ENCODE measurements at regions not wholly inside any gene's neighbourhood (a gene's known extent, or its start where the extent isn't known, plus 50 kb on each side); places are given as distances from the start of the nearest gene placed in this dataset.

- TF ChIP-seq PATZ1 (CRISPR knock-in tag; IDR thresholded peaks at IDR 0.05; ENCODE audit: borderline replicate concordance), result no peak
- no peak for TF ChIP-seq RARB (CRISPR knock-in tag; IDR thresholded peaks at IDR 0.05)
- no peak for TF ChIP-seq ARNTL (CRISPR knock-in tag; IDR thresholded peaks at IDR 0.05; ENCODE audit: borderline replicate concordance, low read depth)
- no peak for TF ChIP-seq TOX (CRISPR knock-in tag; IDR thresholded peaks at IDR 0.05; ENCODE audit: borderline replicate concordance)
- TF ChIP-seq ZFP3 (CRISPR knock-in tag; IDR thresholded peaks at IDR 0.05), result no peak
- TF ChIP-seq ESRRG (CRISPR knock-in tag; IDR thresholded peaks at IDR 0.05), result no peak
- no peak for TF ChIP-seq ZNF8 (CRISPR knock-in tag; IDR thresholded peaks at IDR 0.05)
- no peak for TF ChIP-seq SNAI2 (CRISPR knock-in tag; IDR thresholded peaks at IDR 0.05)
- no peak for TF ChIP-seq ZFP30 (CRISPR knock-in tag; IDR thresholded peaks at IDR 0.05)
- no peak for TF ChIP-seq CREB5 (CRISPR knock-in tag; IDR thresholded peaks at IDR 0.05; ENCODE audit: low read depth)
- no peak for TF ChIP-seq PPARA (CRISPR knock-in tag; IDR thresholded peaks at IDR 0.05; ENCODE audit: borderline replicate concordance)
- TF ChIP-seq ZNF565 (CRISPR knock-in tag; conservative IDR thresholded peaks at IDR 0.05; ENCODE audit: low read depth), result no peak
- no peak for TF ChIP-seq OSR1 (CRISPR knock-in tag; IDR thresholded peaks at IDR 0.05)
- no peak for TF ChIP-seq ZNF70 (CRISPR knock-in tag; IDR thresholded peaks at IDR 0.05)
Measured at GRCh38 chr13:34634448-34634847, 307.6 kb upstream of the NBEA start.

Measured in SK-N-SH treated with all-trans-retinoic acid at 6 μM for 48 hours (cell line).